HCT116 (cell line): ENCODE measurements at regions not wholly inside any gene's neighbourhood (a gene's known extent, or its start where the extent isn't known, plus 50 kb on each side); places are given as distances from the start of the nearest gene placed in this dataset.

Experiments
- EGR1 ChIP-seq: IDR thresholded peaks from 2 replicates; pipeline ENCODE4 v1.6.1; 2012; ENCODE audit warnings: low read depth
- EZH2 ChIP-seq: fragments of 200-600 bp; sonication (generic); IDR thresholded peaks from 2 replicates; pipeline ENCODE4 v1.6.1; 2017; ENCODE audit warnings: antibody characterized with exemption, mixed run types
- EZH2phosphoT487 ChIP-seq: fragments of 200-600 bp; IDR thresholded peaks from 2 replicates; pipeline ENCODE4 v1.6.1; 2018; ENCODE audit warnings: antibody characterized with exemption, borderline replicate concordance
- JUND ChIP-seq: IDR thresholded peaks from 2 replicates; pipeline ENCODE4 v1.6.1; 2012
- POLR2A ChIP-seq: IDR thresholded peaks from 2 replicates; pipeline ENCODE4 v1.7.0; 2011; ENCODE audit warnings: borderline replicate concordance; ENCODE audit not compliant: insufficient read depth, insufficient read length; ENCODE audit errors: extremely low read depth
- POLR2AphosphoS5 ChIP-seq: IDR thresholded peaks from 2 replicates; pipeline ENCODE4 v1.6.1; 2011; ENCODE audit warnings: mild to moderate bottlenecking, low read depth, low read length, moderate library complexity
- RAD21 ChIP-seq: IDR thresholded peaks from 2 replicates; pipeline ENCODE4 v1.6.1; 2012; ENCODE audit warnings: low read depth, mild to moderate bottlenecking
- TCF7L2 ChIP-seq: IDR thresholded peaks from 2 replicates; pipeline ENCODE4 v1.7.0; 2011; ENCODE audit warnings: borderline replicate concordance, inconsistent platforms; ENCODE audit not compliant: insufficient read depth, insufficient read length; ENCODE audit errors: extremely low read depth
- TF ChIP-seq, protein P1 (sequence below), 3 experiments: fragments of 200-600 bp in 1 of 3; sonication (generic) in 1 of 3; IDR thresholded peaks in 2 of 3; conservative IDR thresholded peaks in 1 of 3; 2 replicates each; pipeline ENCODE4 v1.5.1; 2012 to 2017; ENCODE audit warnings: low read depth in 2 of 3, low read length in 2 of 3, antibody characterized with exemption in 1 of 3, borderline replicate concordance in 1 of 3, control low read depth in 1 of 3, mild to moderate bottlenecking in 1 of 3, mixed read lengths in 1 of 3, mixed run types in 1 of 3, moderate library complexity in 1 of 3; ENCODE audit not compliant: insufficient read depth in 1 of 3
- TF ChIP-seq, protein P2 (sequence below): IDR thresholded peaks from 2 replicates; pipeline ENCODE4 v1.6.1; 2012; ENCODE audit warnings: low read depth
- TF ChIP-seq, protein P3 (sequence below): IDR thresholded peaks from 2 replicates; pipeline ENCODE4 v1.6.1; 2011; ENCODE audit warnings: mild to moderate bottlenecking, low read length, moderate library complexity; ENCODE audit not compliant: insufficient replicate concordance; ENCODE audit errors: extremely low read depth
- TF ChIP-seq, protein P4 (sequence below): IDR thresholded peaks from 2 replicates; pipeline ENCODE4 v1.6.1; 2012

DNA sequence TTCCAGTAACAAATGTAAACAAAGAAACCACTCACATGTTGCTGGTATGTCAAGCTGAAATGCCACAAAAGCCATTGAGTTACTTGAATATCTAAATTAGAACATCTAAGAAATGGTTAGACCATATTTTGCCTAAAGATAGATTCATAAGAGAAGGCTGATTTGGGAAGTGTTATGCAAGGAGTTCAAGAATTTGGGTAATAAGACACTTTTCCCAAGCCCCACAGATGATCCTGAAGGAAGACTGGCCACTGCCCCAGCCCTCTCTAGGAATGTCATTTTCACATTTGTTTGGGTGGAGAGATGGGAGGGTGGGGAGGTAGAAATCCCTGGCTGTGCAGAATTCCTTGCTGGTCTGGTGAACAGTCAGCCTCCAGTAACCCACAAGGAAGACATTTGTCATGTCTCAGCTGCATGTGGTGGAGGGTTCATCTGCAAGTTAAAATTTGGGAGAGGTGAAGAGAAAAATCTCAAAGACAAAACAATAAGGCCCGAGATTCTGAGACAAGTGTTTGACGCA lies 427.2 kb upstream of the KLF6 start:
- TF ChIP-seq, protein P1, sequence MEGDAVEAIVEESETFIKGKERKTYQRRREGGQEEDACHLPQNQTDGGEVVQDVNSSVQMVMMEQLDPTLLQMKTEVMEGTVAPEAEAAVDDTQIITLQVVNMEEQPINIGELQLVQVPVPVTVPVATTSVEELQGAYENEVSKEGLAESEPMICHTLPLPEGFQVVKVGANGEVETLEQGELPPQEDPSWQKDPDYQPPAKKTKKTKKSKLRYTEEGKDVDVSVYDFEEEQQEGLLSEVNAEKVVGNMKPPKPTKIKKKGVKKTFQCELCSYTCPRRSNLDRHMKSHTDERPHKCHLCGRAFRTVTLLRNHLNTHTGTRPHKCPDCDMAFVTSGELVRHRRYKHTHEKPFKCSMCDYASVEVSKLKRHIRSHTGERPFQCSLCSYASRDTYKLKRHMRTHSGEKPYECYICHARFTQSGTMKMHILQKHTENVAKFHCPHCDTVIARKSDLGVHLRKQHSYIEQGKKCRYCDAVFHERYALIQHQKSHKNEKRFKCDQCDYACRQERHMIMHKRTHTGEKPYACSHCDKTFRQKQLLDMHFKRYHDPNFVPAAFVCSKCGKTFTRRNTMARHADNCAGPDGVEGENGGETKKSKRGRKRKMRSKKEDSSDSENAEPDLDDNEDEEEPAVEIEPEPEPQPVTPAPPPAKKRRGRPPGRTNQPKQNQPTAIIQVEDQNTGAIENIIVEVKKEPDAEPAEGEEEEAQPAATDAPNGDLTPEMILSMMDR (IDR thresholded peaks at IDR 0.05 in 2 of 3, conservative IDR thresholded peaks at IDR 0.05 in 1 of 3; ENCODE audit: borderline replicate concordance in 1 of 3, insufficient read depth in 1 of 3, low read depth in 2 of 3, low read length in 2 of 3): no peak
- TF ChIP-seq, protein P2, sequence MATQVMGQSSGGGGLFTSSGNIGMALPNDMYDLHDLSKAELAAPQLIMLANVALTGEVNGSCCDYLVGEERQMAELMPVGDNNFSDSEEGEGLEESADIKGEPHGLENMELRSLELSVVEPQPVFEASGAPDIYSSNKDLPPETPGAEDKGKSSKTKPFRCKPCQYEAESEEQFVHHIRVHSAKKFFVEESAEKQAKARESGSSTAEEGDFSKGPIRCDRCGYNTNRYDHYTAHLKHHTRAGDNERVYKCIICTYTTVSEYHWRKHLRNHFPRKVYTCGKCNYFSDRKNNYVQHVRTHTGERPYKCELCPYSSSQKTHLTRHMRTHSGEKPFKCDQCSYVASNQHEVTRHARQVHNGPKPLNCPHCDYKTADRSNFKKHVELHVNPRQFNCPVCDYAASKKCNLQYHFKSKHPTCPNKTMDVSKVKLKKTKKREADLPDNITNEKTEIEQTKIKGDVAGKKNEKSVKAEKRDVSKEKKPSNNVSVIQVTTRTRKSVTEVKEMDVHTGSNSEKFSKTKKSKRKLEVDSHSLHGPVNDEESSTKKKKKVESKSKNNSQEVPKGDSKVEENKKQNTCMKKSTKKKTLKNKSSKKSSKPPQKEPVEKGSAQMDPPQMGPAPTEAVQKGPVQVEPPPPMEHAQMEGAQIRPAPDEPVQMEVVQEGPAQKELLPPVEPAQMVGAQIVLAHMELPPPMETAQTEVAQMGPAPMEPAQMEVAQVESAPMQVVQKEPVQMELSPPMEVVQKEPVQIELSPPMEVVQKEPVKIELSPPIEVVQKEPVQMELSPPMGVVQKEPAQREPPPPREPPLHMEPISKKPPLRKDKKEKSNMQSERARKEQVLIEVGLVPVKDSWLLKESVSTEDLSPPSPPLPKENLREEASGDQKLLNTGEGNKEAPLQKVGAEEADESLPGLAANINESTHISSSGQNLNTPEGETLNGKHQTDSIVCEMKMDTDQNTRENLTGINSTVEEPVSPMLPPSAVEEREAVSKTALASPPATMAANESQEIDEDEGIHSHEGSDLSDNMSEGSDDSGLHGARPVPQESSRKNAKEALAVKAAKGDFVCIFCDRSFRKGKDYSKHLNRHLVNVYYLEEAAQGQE: no peak
- TF ChIP-seq POLR2A (no peak), EZH2 (no peak), EGR1 (no peak), JUND (no peak), RAD21 (no peak), POLR2AphosphoS5 (no peak), EZH2phosphoT487 (no peak), TCF7L2 (no peak)
- TF ChIP-seq, protein P3, sequence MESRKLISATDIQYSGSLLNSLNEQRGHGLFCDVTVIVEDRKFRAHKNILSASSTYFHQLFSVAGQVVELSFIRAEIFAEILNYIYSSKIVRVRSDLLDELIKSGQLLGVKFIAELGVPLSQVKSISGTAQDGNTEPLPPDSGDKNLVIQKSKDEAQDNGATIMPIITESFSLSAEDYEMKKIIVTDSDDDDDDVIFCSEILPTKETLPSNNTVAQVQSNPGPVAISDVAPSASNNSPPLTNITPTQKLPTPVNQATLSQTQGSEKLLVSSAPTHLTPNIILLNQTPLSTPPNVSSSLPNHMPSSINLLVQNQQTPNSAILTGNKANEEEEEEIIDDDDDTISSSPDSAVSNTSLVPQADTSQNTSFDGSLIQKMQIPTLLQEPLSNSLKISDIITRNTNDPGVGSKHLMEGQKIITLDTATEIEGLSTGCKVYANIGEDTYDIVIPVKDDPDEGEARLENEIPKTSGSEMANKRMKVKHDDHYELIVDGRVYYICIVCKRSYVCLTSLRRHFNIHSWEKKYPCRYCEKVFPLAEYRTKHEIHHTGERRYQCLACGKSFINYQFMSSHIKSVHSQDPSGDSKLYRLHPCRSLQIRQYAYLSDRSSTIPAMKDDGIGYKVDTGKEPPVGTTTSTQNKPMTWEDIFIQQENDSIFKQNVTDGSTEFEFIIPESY: no peak
- TF ChIP-seq, protein P4, sequence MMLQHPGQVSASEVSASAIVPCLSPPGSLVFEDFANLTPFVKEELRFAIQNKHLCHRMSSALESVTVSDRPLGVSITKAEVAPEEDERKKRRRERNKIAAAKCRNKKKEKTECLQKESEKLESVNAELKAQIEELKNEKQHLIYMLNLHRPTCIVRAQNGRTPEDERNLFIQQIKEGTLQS: no peak
